ENCODE measurements at regions not wholly inside any gene's neighbourhood (a gene's known extent, or its start where the extent isn't known, plus 50 kb on each side); places are given as distances from the start of the nearest gene placed in this dataset.

DNA sequence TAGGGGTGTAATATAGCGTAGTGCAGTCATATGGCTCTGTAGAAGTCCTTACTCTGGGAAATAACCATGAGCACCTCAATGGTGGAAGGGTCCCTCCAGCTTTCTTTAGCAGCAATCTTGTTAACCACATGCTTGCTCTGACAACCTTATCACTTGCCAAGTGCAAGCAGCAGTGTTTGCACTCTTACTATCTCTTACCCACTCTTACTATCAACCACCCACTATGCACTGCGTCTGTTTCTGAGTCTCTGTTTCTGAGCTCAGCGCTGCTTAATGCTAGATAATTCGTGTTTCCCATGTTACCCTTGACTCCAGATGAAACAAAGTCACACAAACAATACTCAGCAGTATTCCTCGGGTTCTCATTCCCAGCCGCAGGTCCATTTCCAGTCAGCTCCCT lies 433.7 kb upstream of the PFKP start:
- DNase-seq = no peak
- Histone ChIP-seq H3K27ac (no peak overlapping the region), H3K36me3 (no peaks in the 10 kb centered on the region), H3K9me3 (no peaks in the 10 kb centered on the region), H3K4me1 (no peaks in the 10 kb centered on the region), H3K4me3 (no peak overlapping the region), H3K27me3 (no peaks in the 10 kb centered on the region)
- TF ChIP-seq, protein P1, sequence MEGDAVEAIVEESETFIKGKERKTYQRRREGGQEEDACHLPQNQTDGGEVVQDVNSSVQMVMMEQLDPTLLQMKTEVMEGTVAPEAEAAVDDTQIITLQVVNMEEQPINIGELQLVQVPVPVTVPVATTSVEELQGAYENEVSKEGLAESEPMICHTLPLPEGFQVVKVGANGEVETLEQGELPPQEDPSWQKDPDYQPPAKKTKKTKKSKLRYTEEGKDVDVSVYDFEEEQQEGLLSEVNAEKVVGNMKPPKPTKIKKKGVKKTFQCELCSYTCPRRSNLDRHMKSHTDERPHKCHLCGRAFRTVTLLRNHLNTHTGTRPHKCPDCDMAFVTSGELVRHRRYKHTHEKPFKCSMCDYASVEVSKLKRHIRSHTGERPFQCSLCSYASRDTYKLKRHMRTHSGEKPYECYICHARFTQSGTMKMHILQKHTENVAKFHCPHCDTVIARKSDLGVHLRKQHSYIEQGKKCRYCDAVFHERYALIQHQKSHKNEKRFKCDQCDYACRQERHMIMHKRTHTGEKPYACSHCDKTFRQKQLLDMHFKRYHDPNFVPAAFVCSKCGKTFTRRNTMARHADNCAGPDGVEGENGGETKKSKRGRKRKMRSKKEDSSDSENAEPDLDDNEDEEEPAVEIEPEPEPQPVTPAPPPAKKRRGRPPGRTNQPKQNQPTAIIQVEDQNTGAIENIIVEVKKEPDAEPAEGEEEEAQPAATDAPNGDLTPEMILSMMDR (IDR thresholded peaks at IDR 0.05) = no peak
- TF ChIP-seq POLR2A (IDR thresholded peaks at IDR 0.05) = no peak

GRCh38 chr10:2631557-2632205 lies 435.7 kb upstream of the PFKP start:
- Histone ChIP-seq H3K27ac (no peak overlapping the region), H3K36me3 (no peaks in the 10 kb centered on the region), H3K4me3 (no peak overlapping the region), H3K27me3 (no peaks in the 10 kb centered on the region), H3K4me1 (no peaks in the 10 kb centered on the region), H3K9me3 (no peaks in the 10 kb centered on the region)
- no peak for DNase-seq
- TF ChIP-seq, protein P1 (IDR thresholded peaks at IDR 0.05) = no peak

- DNase-seq = no peak
- no peak overlapping the region for H3K27ac ChIP-seq
- H3K36me3 ChIP-seq = no peaks in the 10 kb centered on the region
- no peak overlapping the region for H3K4me3 ChIP-seq
- H3K4me1 ChIP-seq = no peaks in the 10 kb centered on the region
- H3K27me3 ChIP-seq = no peaks in the 10 kb centered on the region
- no peaks in the 10 kb centered on the region for H3K9me3 ChIP-seq
- TF ChIP-seq, protein P1 (IDR thresholded peaks at IDR 0.05) = no peak
- no peak for TF ChIP-seq POLR2A (IDR thresholded peaks at IDR 0.05)
Measured at GRCh38 chr10:2628705-2629104, 438.6 kb upstream of the PFKP start.

GRCh38 chr10:2627969-2628368 lies 439.4 kb upstream of the PFKP start:
- H3K4me3 ChIP-seq = no peak overlapping the region
- H3K4me1 ChIP-seq = no peaks in the 10 kb centered on the region
- no peak for DNase-seq
- no peaks in the 10 kb centered on the region for H3K27me3 ChIP-seq
- no peaks in the 10 kb centered on the region for H3K36me3 ChIP-seq
- no peak overlapping the region for H3K27ac ChIP-seq
- TF ChIP-seq, protein P1 (IDR thresholded peaks at IDR 0.05) = no peak
- TF ChIP-seq POLR2A (IDR thresholded peaks at IDR 0.05) = no peak
- H3K9me3 ChIP-seq = no peaks in the 10 kb centered on the region

GRCh38 chr10:2625094-2625493 lies 442.3 kb upstream of the PFKP start:
- no peak overlapping the region for H3K27ac ChIP-seq
- no peak overlapping the region for H3K4me3 ChIP-seq
- no peaks in the 10 kb centered on the region for H3K4me1 ChIP-seq
- no peaks in the 10 kb centered on the region for H3K9me3 ChIP-seq
- TF ChIP-seq POLR2A (IDR thresholded peaks at IDR 0.05) = no peak
- TF ChIP-seq, protein P1 (IDR thresholded peaks at IDR 0.05) = no peak
- DNase-seq = no peak
- H3K27me3 ChIP-seq = no peaks in the 10 kb centered on the region
- no peaks in the 10 kb centered on the region for H3K36me3 ChIP-seq
